SK-N-SH (cell line): ENCODE measurements at regions not wholly inside any gene's neighbourhood (a gene's known extent, or its start where the extent isn't known, plus 50 kb on each side); places are given as distances from the start of the nearest gene placed in this dataset.

Experiments
- CTCF ChIA-PET: fragments of 300-600, 350-600 bp; formaldehyde crosslinking; extraction: SDS; loops from one replicate; lab custom pipeline; 2021; lab: Yijun Ruan, JAX
- POLR2A ChIA-PET: fragments of 350-600 bp; sonication (Branson Sonifier 250); formaldehyde crosslinking; extraction: SDS; loops from one replicate; lab custom pipeline; 2020; ENCODE audit warnings: antibody characterized with exemption, inconsistent platforms; lab: Yijun Ruan, JAX
- DNase-seq: peaks from one replicate; pipeline ENCODE4 v3.0.0; 2012
- H2AFZ ChIP-seq: fragments of 200-600 bp; sonication (generic); 2 replicates; pipeline ENCODE4 v1.8.1; 2016; ENCODE audit warnings: antibody characterized with exemption, mild to moderate bottlenecking, low read depth
- H3F3A ChIP-seq: fragments of 200-600 bp; sonication (generic); replicated peaks from 2 replicates; pipeline ENCODE3; 2016; ENCODE audit warnings: antibody characterized with exemption, mild to moderate bottlenecking; ENCODE audit not compliant: insufficient read depth
- H3K27ac ChIP-seq, 2 experiments: fragments of 200-500 bp in 1 of 2; fragments of 200-600 bp in 1 of 2; sonication (Bioruptor generic) in 1 of 2; sonication (generic), shearing (Covaris generic) in 1 of 2; 2 replicates each; pipeline versions ENCODE4 v1.5.1 to v1.6.1; 2014 to 2016; ENCODE audit warnings: low read depth in 2 of 2, inconsistent platforms in 1 of 2, low read length in 1 of 2, mild to moderate bottlenecking in 1 of 2, mixed read lengths in 1 of 2
- H3K27me3 ChIP-seq: fragments of 200-600 bp; sonication (generic), shearing (Covaris generic); 2 replicates; pipeline ENCODE4 v1.6.1; 2016; ENCODE audit warnings: mixed run types; ENCODE audit not compliant: insufficient read depth
- H3K36me3 ChIP-seq, 2 experiments: fragments of 200-500 bp in 1 of 2; fragments of 200-600 bp in 1 of 2; sonication (Bioruptor generic) in 1 of 2; sonication (generic) in 1 of 2; replicated peaks in 1 of 2; 2 replicates each; pipeline versions ENCODE3 to v1.5.1; 2014 to 2016; ENCODE audit warnings: low read length in 1 of 2, mild to moderate bottlenecking in 1 of 2; ENCODE audit not compliant: insufficient read depth in 2 of 2, control insufficient read depth in 1 of 2
- H3K4me1 ChIP-seq, 2 experiments: fragments of 200-500 bp in 1 of 2; fragments of 200-600 bp in 1 of 2; sonication (Bioruptor generic) in 1 of 2; sonication (generic), shearing (Covaris generic) in 1 of 2; 2 replicates each; pipeline versions ENCODE4 v1.5.1 to v1.6.1; 2014 to 2016; ENCODE audit warnings: low read depth in 1 of 2, low read length in 1 of 2, mixed run types in 1 of 2; ENCODE audit not compliant: insufficient read depth in 2 of 2, control insufficient read depth in 1 of 2
- H3K4me2 ChIP-seq: fragments of 200-600 bp; sonication (generic), shearing (Covaris generic); 2 replicates; pipeline ENCODE4 v1.6.1; 2017; ENCODE audit warnings: mixed run types
- H3K4me3 ChIP-seq, 2 experiments: fragments of 200-500 bp in 1 of 2; fragments of 200-600 bp in 1 of 2; sonication (Bioruptor generic) in 1 of 2; sonication (generic), shearing (Covaris generic) in 1 of 2; 2 replicates each; pipeline versions ENCODE4 v1.5.1 to v1.8.1; 2014 to 2016; ENCODE audit warnings: low read depth in 2 of 2, inconsistent platforms in 1 of 2, low read length in 1 of 2, mild to moderate bottlenecking in 1 of 2, mixed read lengths in 1 of 2, moderate library complexity in 1 of 2
- H3K79me2 ChIP-seq: fragments of 200-600 bp; sonication (generic); 2 replicates; pipeline ENCODE4 v1.8.1; 2017; ENCODE audit warnings: mild to moderate bottlenecking; ENCODE audit not compliant: insufficient read depth
- H3K9ac ChIP-seq: fragments of 200-600 bp; sonication (generic); 2 replicates; pipeline ENCODE4 v1.6.1; 2017; ENCODE audit warnings: mixed run types
- H3K9me2 ChIP-seq: fragments of 200-600 bp; sonication (generic); 2 replicates; pipeline ENCODE4 v1.6.1; 2017; ENCODE audit warnings: mixed run types
- H3K9me3 ChIP-seq: fragments of 200-600 bp; sonication (generic); 2 replicates; pipeline ENCODE4 v1.6.1; 2017; ENCODE audit warnings: mixed run types, mild to moderate bottlenecking, moderate library complexity
- H4K20me1 ChIP-seq: fragments of 200-600 bp; sonication (generic); 2 replicates; pipeline ENCODE4 v1.6.1; 2017; ENCODE audit warnings: mild to moderate bottlenecking, mixed run types; ENCODE audit not compliant: insufficient read depth
- CHD2 ChIP-seq: fragments of 150-350 bp; IDR thresholded peaks from 2 replicates; pipeline ENCODE4 v1.6.1; 2018; ENCODE audit warnings: low read length; ENCODE audit not compliant: partially characterized antibody
- EP300 ChIP-seq, 2 experiments: IDR thresholded peaks; 2 replicates each; pipeline versions ENCODE4 v1.4.0 to v1.6.1; 2012; ENCODE audit warnings: borderline replicate concordance in 1 of 2, low read depth in 1 of 2, low read length in 1 of 2
- FOSL2 ChIP-seq: IDR thresholded peaks from 2 replicates; pipeline ENCODE4 v1.4.0; 2012; ENCODE audit warnings: low read depth, mild to moderate bottlenecking, moderate library complexity, borderline replicate concordance
- FOXM1 ChIP-seq: IDR thresholded peaks from 2 replicates; pipeline ENCODE4 v1.4.0; 2012; ENCODE audit warnings: low read depth, mild to moderate bottlenecking
- GABPA ChIP-seq: IDR thresholded peaks from 2 replicates; pipeline ENCODE4 v1.4.0; 2012; ENCODE audit warnings: low read depth, mild to moderate bottlenecking
- GATA2 ChIP-seq: sonication (generic); formaldehyde crosslinking; IDR thresholded peaks from 2 replicates; pipeline ENCODE4 v1.5.0; 2020; ENCODE audit warnings: mild to moderate bottlenecking, missing genetic modification reagents
- JUND ChIP-seq: IDR thresholded peaks from 2 replicates; pipeline ENCODE4 v1.4.0; 2012
- MAX ChIP-seq: IDR thresholded peaks from 2 replicates; pipeline ENCODE4 v1.4.0; 2012; ENCODE audit warnings: low read depth
- MXI1 ChIP-seq: IDR thresholded peaks from 2 replicates; pipeline ENCODE4 v1.6.1; 2012; ENCODE audit warnings: mild to moderate bottlenecking, low read depth, low read length, improper control_type of control experiment
- NRF1 ChIP-seq: IDR thresholded peaks from 2 replicates; pipeline ENCODE4 v1.6.1; 2012; ENCODE audit warnings: low read depth, mild to moderate bottlenecking, low read length
- PBX3 ChIP-seq: IDR thresholded peaks from 2 replicates; pipeline ENCODE4; 2012
- RAD21 ChIP-seq: IDR thresholded peaks from 2 replicates; pipeline ENCODE4 v1.6.1; 2012; ENCODE audit warnings: mild to moderate bottlenecking, low read length
- REST ChIP-seq: IDR thresholded peaks from 2 replicates; pipeline ENCODE4 v1.6.1; 2012; ENCODE audit warnings: mild to moderate bottlenecking, low read depth, low read length, moderate library complexity
- RXRA ChIP-seq: IDR thresholded peaks from 2 replicates; pipeline ENCODE4 v1.4.0; 2012; ENCODE audit warnings: low read depth, mild to moderate bottlenecking, borderline replicate concordance
- SIN3A ChIP-seq: IDR thresholded peaks from 2 replicates; pipeline ENCODE4 v1.6.1; 2012; ENCODE audit warnings: low read depth, mild to moderate bottlenecking, low read length, moderate library complexity, borderline replicate concordance
- TAF1 ChIP-seq: IDR thresholded peaks from 2 replicates; pipeline ENCODE4 v1.6.1; 2012; ENCODE audit warnings: low read depth, mild to moderate bottlenecking, low read length, moderate library complexity, borderline replicate concordance
- TCF12 ChIP-seq: IDR thresholded peaks from 2 replicates; pipeline ENCODE4 v1.4.0; 2012
- USF2 ChIP-seq: fragments of 150-350 bp; IDR thresholded peaks from 2 replicates; pipeline ENCODE4 v1.6.1; 2017; ENCODE audit warnings: antibody characterized with exemption, low read length, low read depth, borderline replicate concordance
- WGBS: methylation state at CpG from one replicate; pipeline ENCODE4 v1.1.6; 2017; ENCODE audit warnings: low lambda C conversion rate; 5-methylcytosine and 5-hydroxymethylcytosine counted together

- no peak for TF ChIP-seq PBX3
- no peak for TF ChIP-seq EP300 (IDR thresholded peaks at IDR 0.05; ENCODE audit: borderline replicate concordance in 1 of 2, low read depth in 1 of 2, low read length in 1 of 2)
- no peak for TF ChIP-seq CHD2
- TF ChIP-seq MAX = no peak
- no peak for TF ChIP-seq RAD21
- no peak for TF ChIP-seq FOSL2
- no peak for TF ChIP-seq RXRA
- no peak for TF ChIP-seq USF2
- TF ChIP-seq REST = no peak
- no peak for TF ChIP-seq TAF1
- no peak for TF ChIP-seq NRF1
- TF ChIP-seq GATA2 (CRISPR knock-in tag) = no peak
- TF ChIP-seq FOXM1 = no peak
- no peak for TF ChIP-seq JUND
- TF ChIP-seq TCF12 = no peak
- no peak for TF ChIP-seq SIN3A
- no peak for TF ChIP-seq MXI1
- no peak for TF ChIP-seq GABPA
- Histone ChIP-seq H3K79me2 (no peaks in the 10 kb centered on the region), H3K4me3 (no peak overlapping the region), H4K20me1 (no peaks in the 10 kb centered on the region), H3K36me3 (no peaks in the 10 kb centered on the region), H3K4me1 (peaks cover 0 to 3% of the 10 kb centered on the region in 2 experiments; a peak in 1 of 4 replicates), H3K4me2 (no peak overlapping the region), H3K27ac (no peak overlapping the region), H3K27me3 (no peaks in the 10 kb centered on the region), H3F3A (no peaks in the 10 kb centered on the region), H3K9me3 (no peaks in the 10 kb centered on the region), H3K9ac (no peak overlapping the region), H3K9me2 (no peaks in the 10 kb centered on the region), H2AFZ (no peak overlapping the region)
- 79% methylated on average over 3 of the region's 3 CpGs for WGBS
- DNase-seq = no peak
- ChIA-PET POLR2A (no interaction called here), CTCF (interaction anchor here (1.6 to 4.0 kb wide), 6 partner anchors 8 to 225 kb away, joined by 4 to 57 read pairs (median 22); no protein-coding TSS in a partner anchor)
Observed at GRCh38 chr3:56997041-56997440, 63.4 kb upstream of the SPATA12 start.
